ENCODE measurements at regions not wholly inside any gene's neighbourhood (a gene's known extent, or its start where the extent isn't known, plus 50 kb on each side); places are given as distances from the start of the nearest gene placed in this dataset.

DNA sequence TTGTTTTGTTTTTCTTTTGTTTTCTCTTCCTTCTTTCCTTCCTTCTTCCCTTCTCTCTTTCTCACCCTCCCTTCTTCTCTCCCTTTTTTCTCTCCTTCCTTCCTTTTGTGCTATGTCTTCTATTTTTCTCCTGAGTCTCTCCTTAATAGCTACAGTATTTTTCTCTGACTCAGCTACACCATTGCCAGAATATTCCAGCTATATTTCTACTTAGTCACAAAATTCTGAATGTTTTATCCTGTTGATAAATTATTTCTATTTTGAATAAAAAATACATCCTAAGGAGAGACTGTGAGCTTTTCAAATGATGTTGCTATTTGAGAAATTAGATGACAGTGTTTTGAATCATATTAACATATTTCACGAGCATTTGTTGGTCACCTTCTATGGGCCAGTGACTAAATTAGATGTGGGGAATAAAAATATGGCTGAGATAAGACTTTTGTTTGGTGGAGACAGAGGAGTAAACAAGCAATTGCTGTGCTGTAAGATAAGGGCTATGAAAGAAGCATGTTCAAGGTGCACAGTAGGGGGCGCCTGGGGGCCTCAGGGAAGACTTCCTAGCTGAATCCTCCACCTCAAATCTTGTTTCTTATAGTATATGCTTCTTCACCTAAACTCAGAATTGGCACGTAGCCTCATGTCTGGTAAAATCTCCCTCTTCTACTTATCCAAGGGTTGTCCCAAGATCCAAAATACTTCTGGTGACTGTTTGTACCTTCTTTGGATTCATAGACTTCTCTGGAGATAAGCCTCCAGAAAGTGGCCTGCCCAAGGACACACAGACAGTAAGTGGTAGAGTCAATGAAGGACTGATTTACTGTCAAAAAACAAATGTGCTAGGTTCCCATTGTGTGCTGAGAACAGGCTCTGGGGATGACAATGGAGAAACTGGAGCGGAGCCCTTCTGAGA, 115.5 kb upstream of the CREB5 start:
- no peak for DNase-seq

GRCh38 chr7:28297801-28298459, 114.4 kb upstream of the CREB5 start:
- no peak for DNase-seq

GRCh38 chr7:28298870-28299518, 113.3 kb upstream of the CREB5 start:
- DNase-seq: no peak

DNA sequence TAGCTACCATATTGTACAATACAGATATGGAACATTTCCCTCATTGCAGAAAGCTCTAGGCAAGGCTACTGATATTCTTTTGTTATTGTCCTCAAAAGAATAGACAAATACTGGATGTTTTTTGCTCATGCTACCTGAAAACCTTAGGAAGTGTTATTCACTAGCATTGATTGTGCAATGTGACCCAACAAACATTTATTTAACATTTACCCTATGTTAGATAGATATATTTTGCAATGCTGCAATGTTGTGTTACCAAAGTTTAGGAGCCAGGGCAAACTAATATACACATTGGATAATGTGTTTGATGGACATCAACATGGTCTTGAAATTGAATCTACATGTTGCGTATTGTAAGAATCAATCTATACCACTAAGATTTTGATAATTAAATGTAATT, 112.8 kb upstream of the CREB5 start:
- no peak for DNase-seq

GRCh38 chr7:28300488-28300887, 111.8 kb upstream of the CREB5 start:
- no peak for DNase-seq

GRCh38 chr7:28301148-28301641, 111.1 kb upstream of the CREB5 start:
- no peak for DNase-seq

DNA sequence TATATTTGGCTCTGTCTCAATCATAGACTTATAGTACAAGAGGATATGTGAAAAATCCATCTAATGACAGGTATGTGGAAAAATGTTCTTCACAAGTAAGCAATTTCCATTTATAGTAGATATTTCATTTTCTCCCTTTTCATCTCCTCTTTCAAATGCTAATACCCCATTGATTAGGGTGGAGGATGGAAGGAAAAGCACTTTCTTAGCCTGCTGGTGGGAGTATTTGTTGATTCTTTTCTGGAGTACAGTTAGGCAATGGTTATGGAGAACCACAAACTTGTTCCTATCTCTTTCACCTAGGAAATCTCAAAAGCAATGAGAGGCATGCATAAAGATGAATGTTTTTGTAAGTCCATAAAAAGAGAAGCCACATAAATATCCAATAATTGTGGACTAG, 108.0 kb upstream of the CREB5 start:
- no peak for DNase-seq

GRCh38 chr7:28309704-28310459, 102.4 kb upstream of the CREB5 start:
- DNase-seq: no peak

GRCh38 chr7:28310460-28310848, 101.9 kb upstream of the CREB5 start:
- DNase-seq: no peak

- no peak for DNase-seq
These were observed 100.6 kb upstream of the CREB5 start for GRCh38 chr7:28311670-28312069.

- no peak for DNase-seq
These were observed 99.4 kb upstream of the CREB5 start for GRCh38 chr7:28312948-28313347.

- DNase-seq: no peak
These were observed 97.5 kb upstream of the CREB5 start for GRCh38 chr7:28314841-28315240.

- DNase-seq: no peak
These were observed 96.5 kb upstream of the CREB5 start for GRCh38 chr7:28315565-28316410.

- DNase-seq: no peak
These were observed 95.8 kb upstream of the CREB5 start for GRCh38 chr7:28316489-28316888.

DNA sequence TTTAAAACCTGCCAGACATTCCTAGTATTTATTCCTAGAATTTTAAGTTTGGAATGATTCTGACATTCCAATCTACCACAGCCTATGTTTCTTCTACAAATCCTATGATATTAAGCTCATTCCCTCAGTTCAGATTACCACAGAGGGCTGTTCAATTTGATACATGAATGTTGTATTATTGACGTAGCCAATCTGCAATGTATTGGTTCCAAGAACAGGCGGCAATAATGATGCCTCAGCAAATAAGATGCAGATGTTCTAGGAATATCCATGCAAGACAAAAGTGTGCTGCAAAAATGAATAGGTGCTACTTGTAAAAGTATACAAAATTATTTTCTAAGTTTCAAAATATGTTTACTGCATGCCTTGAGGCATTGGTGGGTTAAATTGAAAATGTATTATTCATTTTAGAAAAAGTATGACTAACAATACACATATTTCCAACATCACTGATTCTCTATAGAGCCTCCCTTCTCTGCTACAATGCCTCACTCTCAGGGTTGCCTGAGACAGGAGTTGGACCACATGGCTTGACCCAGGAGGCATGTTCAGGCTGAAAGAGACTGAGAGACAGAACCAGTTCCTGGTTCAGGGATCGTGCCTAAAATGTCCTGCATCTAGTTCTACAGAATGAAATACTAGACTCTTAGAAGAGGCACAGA, 94.1 kb upstream of the CREB5 start:
- DNase-seq: no peak

DNA sequence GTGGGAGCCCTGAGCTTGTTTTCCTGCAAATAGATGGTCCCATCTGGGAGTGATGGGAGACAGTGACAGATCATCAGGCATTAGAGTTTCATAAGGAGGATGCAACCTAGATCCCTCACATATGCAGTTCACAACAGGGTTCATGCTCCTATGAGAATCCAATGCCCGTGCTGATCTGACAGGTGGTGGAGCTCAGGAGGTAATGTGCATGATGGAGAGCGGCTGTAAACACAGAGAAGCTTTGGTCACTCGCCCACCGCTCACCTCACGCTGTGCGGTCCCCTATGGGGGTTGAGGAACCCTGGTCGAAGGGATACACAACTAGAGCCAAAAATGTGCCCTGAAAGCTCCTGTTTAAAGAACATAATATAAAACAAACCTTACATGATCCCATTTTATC, 88.5 kb upstream of the CREB5 start:
- no peak for DNase-seq

- DNase-seq: no peak
These were observed 84.2 kb upstream of the CREB5 start for GRCh38 chr7:28328146-28328545.

DNA sequence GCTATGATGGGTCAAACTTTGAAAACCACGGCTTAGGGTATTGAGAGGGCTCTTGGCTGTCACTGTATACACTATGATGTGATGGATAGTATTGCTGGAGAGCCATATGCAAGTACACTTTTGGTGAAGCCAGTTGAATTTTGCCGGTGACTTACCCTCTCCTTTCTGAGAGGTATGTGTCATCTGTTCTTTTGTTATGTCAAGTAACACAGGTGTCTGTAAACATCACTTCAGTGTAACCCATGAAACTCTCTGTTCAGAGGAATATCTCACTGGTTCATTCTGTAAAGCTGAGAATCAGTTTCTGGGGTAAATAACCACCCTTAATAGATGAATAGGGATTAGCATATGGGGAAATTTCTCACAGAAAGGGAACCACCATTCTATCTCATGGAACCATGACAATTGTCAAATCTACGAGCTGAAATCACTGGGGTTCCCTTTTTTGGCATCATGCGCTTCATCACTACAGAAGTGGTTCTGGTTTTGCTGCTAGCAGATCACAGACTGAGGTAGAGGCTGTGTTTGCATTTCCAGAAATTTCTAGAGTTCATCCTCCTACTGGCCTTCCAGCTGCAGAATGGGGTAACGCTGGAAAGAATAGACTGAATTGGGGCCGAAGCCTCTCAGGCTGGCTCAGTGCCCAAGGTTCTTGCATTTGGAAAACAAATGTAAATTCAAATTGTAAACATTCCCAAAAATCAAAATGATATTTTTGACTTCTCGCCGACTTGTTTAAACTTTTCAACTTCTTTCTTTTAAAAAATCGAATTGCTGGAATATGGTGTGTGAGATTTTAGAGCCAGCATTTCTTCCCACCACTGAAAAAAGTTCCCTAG, 83.3 kb upstream of the CREB5 start:
- no peak for DNase-seq

- DNase-seq: no peak
These were observed 82.5 kb upstream of the CREB5 start for GRCh38 chr7:28329661-28330363.
